Erythroblast (primary cell): ENCODE measurements at regions not wholly inside any gene's neighbourhood (a gene's known extent, or its start where the extent isn't known, plus 50 kb on each side); places are given as distances from the start of the nearest gene placed in this dataset.

Experiments used
- GATA1 ChIP-seq: IDR thresholded peaks from 2 replicates; pipeline ENCODE4 v1.6.1; 2011; ENCODE audit warnings: low read depth, mild to moderate bottlenecking, control low read depth, low read length, moderate library complexity
- POLR2A ChIP-seq: IDR thresholded peaks from 2 replicates; pipeline ENCODE4 v1.6.1; 2011; ENCODE audit warnings: mild to moderate bottlenecking, low read length

GRCh38 chr12:59977779-59978178 lies 381.9 kb downstream of the SLC16A7 start:
- no peak for TF ChIP-seq POLR2A
- no peak for TF ChIP-seq GATA1
